OCI-LY7 (cell line): ENCODE measurements at regions not wholly inside any gene's neighbourhood (a gene's known extent, or its start where the extent isn't known, plus 50 kb on each side); places are given as distances from the start of the nearest gene placed in this dataset.

Experiments used
- BruUV-seq: library from RNA; stranded (reverse); fragments of 400-500 nt; replicated peaks from 2 replicates; lab custom pipeline; 2021; lab: Mats Ljungman, UMichigan
- CTCF ChIA-PET: fragments of 300-600 bp; sonication (Branson Sonifier 250); formaldehyde crosslinking; loops from one replicate; lab custom pipeline; 2022; ENCODE audit warnings: antibody characterized with exemption; ENCODE audit not compliant: unreplicated experiment; lab: Charles Lee
- POLR2A ChIA-PET: fragments of 300-600 bp; sonication (Branson Sonifier 250); formaldehyde crosslinking; loops from one replicate; lab custom pipeline; 2022; ENCODE audit warnings: antibody characterized with exemption; lab: Charles Lee
- DNase-seq: peaks from one replicate; pipeline ENCODE4 v3.0.0-alpha.2; 2015; ENCODE audit warnings: low spot score
- H2AFZ ChIP-seq: fragments of 200-600 bp; sonication (generic), shearing (Covaris generic); 2 replicates; pipeline ENCODE4 v1.6.1; 2014; ENCODE audit warnings: mild to moderate bottlenecking, antibody characterized with exemption, low read length, moderate library complexity
- H3K27ac ChIP-seq: fragments of 200-600 bp; sonication (generic); 2 replicates; pipeline ENCODE4 v1.5.1; 2014; ENCODE audit warnings: mixed run types, low read depth, mild to moderate bottlenecking, moderate library complexity, low read length, inconsistent platforms; ENCODE audit not compliant: poor library complexity, severe bottlenecking
- H3K36me3 ChIP-seq: fragments of 200-600 bp; sonication (generic); 2 replicates; pipeline ENCODE4 v1.6.1; 2014; ENCODE audit warnings: mild to moderate bottlenecking, antibody characterized with exemption, low read length, moderate library complexity, mixed read lengths; ENCODE audit not compliant: insufficient read depth
- H3K4me1 ChIP-seq: fragments of 200-600 bp; sonication (generic); 2 replicates; pipeline ENCODE4 v1.5.1; 2014; ENCODE audit warnings: mild to moderate bottlenecking, low read length; ENCODE audit not compliant: insufficient read depth, poor library complexity, severe bottlenecking
- H3K4me2 ChIP-seq: fragments of 200-600 bp; sonication (generic); 2 replicates; pipeline ENCODE4 v1.6.1; 2014; ENCODE audit warnings: mild to moderate bottlenecking, low read length
- H3K4me3 ChIP-seq: fragments of 200-600 bp; sonication (generic); 2 replicates; pipeline ENCODE4 v1.5.1; 2014; ENCODE audit warnings: mild to moderate bottlenecking, low read depth, low read length; ENCODE audit not compliant: poor library complexity, severe bottlenecking
- H3K79me2 ChIP-seq: fragments of 200-600 bp; sonication (generic); 2 replicates; pipeline ENCODE4 v1.6.1; 2016; ENCODE audit warnings: low read depth, mild to moderate bottlenecking, low read length, moderate library complexity, mixed read lengths; ENCODE audit not compliant: insufficient read depth
- H3K9me2 ChIP-seq: fragments of 200-600 bp; sonication (generic); 2 replicates; pipeline ENCODE4 v1.6.1; 2016; ENCODE audit warnings: mild to moderate bottlenecking, low read length, mixed read lengths; ENCODE audit not compliant: insufficient read depth
- H3K9me3 ChIP-seq: fragments of 200-600 bp; sonication (generic); 2 replicates; pipeline ENCODE4 v1.6.1; 2014; ENCODE audit warnings: mild to moderate bottlenecking, mixed run types, low read length, mixed read lengths
- H4K20me1 ChIP-seq: fragments of 200-600 bp; sonication (generic); 2 replicates; pipeline ENCODE4 v1.6.1; 2014; ENCODE audit warnings: mild to moderate bottlenecking, antibody characterized with exemption, low read length, moderate library complexity, mixed read lengths; ENCODE audit not compliant: insufficient read depth
- EZH2phosphoT487 ChIP-seq: fragments of 200-600 bp; sonication (generic); IDR thresholded peaks from 2 replicates; pipeline ENCODE4 v1.6.1; 2018; ENCODE audit warnings: low read depth, borderline replicate concordance, mild to moderate bottlenecking, mixed run types, antibody characterized with exemption, low read length, moderate library complexity, mixed read lengths
- intact Hi-C: fragments of 100-400 bp; cut with micrococcal nuclease; formaldehyde crosslinking; loops from one replicate; pipeline ENCODE4 v1.10.0; 2022; ENCODE audit not compliant: unreplicated experiment
- TF ChIP-seq, protein P1 (sequence below): fragments of 200-600 bp; sonication (generic); conservative IDR thresholded peaks from 2 replicates; pipeline ENCODE4 v1.5.1; 2014; ENCODE audit warnings: mild to moderate bottlenecking, antibody characterized with exemption, low read length, moderate library complexity, mixed read lengths

DNA sequence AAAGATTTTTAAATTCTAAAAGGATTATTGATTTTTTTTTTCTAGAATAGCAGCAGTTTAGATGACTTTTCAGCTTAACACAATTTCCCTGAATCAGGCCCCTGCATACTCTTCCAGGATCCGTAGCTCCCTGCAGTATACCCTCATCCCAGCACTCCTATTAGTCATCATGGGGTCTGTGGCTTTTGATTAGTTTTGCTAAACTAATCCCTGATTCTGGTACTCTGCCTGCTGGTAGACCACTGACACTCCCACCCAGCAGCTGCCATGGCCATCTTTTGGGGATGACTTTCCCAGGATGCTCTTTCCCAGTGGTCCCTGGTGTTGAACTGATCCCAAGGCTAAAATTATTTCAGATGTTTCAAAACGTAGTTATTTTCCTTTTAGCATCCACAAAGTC, 802.0 kb downstream of the RAPGEF2 start:
- no peaks in the 10 kb centered on the region for H4K20me1 ChIP-seq
- BruUV-seq: no TSS peak
- no peak overlapping the region for H2AFZ ChIP-seq
- TF ChIP-seq, protein P1, sequence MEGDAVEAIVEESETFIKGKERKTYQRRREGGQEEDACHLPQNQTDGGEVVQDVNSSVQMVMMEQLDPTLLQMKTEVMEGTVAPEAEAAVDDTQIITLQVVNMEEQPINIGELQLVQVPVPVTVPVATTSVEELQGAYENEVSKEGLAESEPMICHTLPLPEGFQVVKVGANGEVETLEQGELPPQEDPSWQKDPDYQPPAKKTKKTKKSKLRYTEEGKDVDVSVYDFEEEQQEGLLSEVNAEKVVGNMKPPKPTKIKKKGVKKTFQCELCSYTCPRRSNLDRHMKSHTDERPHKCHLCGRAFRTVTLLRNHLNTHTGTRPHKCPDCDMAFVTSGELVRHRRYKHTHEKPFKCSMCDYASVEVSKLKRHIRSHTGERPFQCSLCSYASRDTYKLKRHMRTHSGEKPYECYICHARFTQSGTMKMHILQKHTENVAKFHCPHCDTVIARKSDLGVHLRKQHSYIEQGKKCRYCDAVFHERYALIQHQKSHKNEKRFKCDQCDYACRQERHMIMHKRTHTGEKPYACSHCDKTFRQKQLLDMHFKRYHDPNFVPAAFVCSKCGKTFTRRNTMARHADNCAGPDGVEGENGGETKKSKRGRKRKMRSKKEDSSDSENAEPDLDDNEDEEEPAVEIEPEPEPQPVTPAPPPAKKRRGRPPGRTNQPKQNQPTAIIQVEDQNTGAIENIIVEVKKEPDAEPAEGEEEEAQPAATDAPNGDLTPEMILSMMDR: no peak
- TF ChIP-seq EZH2phosphoT487: no peak
- H3K79me2 ChIP-seq: no peaks in the 10 kb centered on the region
- intact Hi-C loops: no loop called here
- H3K9me3 ChIP-seq: no peaks in the 10 kb centered on the region
- no peaks in the 10 kb centered on the region for H3K36me3 ChIP-seq
- H3K27ac ChIP-seq: no peak overlapping the region
- H3K4me1 ChIP-seq: no peaks in the 10 kb centered on the region
- ChIA-PET POLR2A (interaction anchor here (0.6 to 1.3 kb wide), 3 partner anchors 10 to 817 kb away, joined by 3 to 4 read pairs (median 3); no protein-coding TSS in a partner anchor), CTCF (no interaction called here)
- H3K9me2 ChIP-seq: no peaks in the 10 kb centered on the region
- no peak overlapping the region for H3K4me2 ChIP-seq
- H3K4me3 ChIP-seq: no peak overlapping the region
- DNase-seq: no peak

DNA sequence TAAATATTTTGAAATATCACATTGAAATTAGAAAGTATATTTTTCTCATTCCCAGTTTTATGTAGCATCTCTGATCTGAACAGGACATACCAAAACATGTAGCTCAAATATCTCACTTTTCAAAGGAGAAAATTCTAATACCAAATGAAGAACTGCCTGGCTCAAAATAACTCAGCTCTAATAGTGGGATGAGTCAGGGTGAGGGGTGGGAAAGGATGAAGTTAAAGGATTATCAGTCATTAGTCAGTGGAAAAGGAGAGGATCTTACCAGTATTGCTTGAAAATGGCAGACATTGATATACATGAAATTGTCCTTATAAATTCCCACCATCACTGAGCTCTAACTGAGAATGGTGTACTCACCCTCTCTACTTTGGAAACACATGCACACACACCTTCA, 803.2 kb downstream of the RAPGEF2 start:
- Histone ChIP-seq H3K4me1 (no peaks in the 10 kb centered on the region), H3K9me3 (no peaks in the 10 kb centered on the region), H2AFZ (no peak overlapping the region), H3K4me3 (no peak overlapping the region), H3K27ac (no peak overlapping the region), H3K79me2 (no peaks in the 10 kb centered on the region), H3K9me2 (no peaks in the 10 kb centered on the region), H3K4me2 (no peak overlapping the region), H4K20me1 (no peaks in the 10 kb centered on the region), H3K36me3 (no peaks in the 10 kb centered on the region)
- intact Hi-C loops: no loop called here
- TF ChIP-seq, protein P1: no peak
- no peak for TF ChIP-seq EZH2phosphoT487
- POLR2A ChIA-PET: interaction anchor here (0.5 to 1.3 kb wide), 3 partner anchors 8 to 60 kb away, joined by 3 to 4 read pairs (median 4); no protein-coding TSS in a partner anchor
- CTCF ChIA-PET: no interaction called here
- DNase-seq: no peak
- BruUV-seq: no TSS peak

DNA sequence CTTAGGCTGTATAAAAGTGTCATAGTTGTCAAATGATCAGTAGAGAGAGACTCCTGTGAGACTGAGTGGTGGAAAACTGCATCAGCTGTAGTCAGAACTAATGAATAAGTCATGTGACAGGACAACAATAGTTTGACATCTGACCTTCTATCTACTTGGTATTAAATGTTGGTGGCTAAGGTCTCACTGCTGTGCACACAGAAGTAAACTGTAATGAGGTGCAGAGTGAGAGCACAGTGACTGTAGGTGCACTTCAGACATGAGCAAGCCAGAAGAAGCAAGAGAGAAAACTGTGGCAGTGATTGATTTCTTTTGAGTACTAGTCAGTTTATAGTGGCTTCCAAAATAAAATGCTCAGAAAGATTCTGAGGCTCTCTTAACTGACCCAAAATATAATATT, 803.6 kb downstream of the RAPGEF2 start:
- no TSS peak for BruUV-seq
- Histone ChIP-seq H3K79me2 (no peaks in the 10 kb centered on the region), H4K20me1 (no peaks in the 10 kb centered on the region), H3K9me3 (no peaks in the 10 kb centered on the region), H3K27ac (no peak overlapping the region), H3K9me2 (no peaks in the 10 kb centered on the region), H3K36me3 (no peaks in the 10 kb centered on the region), H3K4me1 (no peaks in the 10 kb centered on the region), H3K4me2 (no peak overlapping the region), H3K4me3 (no peak overlapping the region), H2AFZ (no peak overlapping the region)
- intact Hi-C loops: no loop called here
- POLR2A ChIA-PET: no interaction called here
- DNase-seq: no peak
- TF ChIP-seq, protein P1: no peak
- no peak for TF ChIP-seq EZH2phosphoT487
- CTCF ChIA-PET: no interaction called here
